ENCODE measurements at regions not wholly inside any gene's neighbourhood (a gene's known extent, or its start where the extent isn't known, plus 50 kb on each side); places are given as distances from the start of the nearest gene placed in this dataset.

DNA sequence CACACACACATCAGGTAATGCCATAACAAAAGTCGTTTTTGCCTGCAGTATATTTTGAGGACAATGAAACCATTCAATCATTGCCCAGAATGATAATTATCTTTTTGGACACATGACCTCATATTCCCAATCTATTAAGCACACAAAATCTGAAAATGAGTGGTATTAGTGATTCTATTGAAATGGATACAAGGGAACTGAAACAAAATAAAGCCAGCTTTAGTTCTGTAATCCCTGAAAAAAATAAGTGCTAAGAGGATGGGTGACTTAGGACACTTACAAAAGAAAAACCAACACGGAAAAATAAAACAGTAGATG, 128.3 kb upstream of the MAF start:
- intact Hi-C loops (cut with micrococcal nuclease), result no loop called here
- ChIA-PET CTCF (interaction anchor here (0.7 kb wide), 1 partner anchor 900 kb away, joined by 3 read pairs; no protein-coding TSS in a partner anchor), POLR2A (no interaction called here)
- TF ChIP-seq, protein P1, sequence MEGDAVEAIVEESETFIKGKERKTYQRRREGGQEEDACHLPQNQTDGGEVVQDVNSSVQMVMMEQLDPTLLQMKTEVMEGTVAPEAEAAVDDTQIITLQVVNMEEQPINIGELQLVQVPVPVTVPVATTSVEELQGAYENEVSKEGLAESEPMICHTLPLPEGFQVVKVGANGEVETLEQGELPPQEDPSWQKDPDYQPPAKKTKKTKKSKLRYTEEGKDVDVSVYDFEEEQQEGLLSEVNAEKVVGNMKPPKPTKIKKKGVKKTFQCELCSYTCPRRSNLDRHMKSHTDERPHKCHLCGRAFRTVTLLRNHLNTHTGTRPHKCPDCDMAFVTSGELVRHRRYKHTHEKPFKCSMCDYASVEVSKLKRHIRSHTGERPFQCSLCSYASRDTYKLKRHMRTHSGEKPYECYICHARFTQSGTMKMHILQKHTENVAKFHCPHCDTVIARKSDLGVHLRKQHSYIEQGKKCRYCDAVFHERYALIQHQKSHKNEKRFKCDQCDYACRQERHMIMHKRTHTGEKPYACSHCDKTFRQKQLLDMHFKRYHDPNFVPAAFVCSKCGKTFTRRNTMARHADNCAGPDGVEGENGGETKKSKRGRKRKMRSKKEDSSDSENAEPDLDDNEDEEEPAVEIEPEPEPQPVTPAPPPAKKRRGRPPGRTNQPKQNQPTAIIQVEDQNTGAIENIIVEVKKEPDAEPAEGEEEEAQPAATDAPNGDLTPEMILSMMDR (IDR thresholded peaks at IDR 0.05), result no peak
- peaks cover 1% of the 10 kb centered on the region for H3K27me3 Mint-ChIP-seq
- no peaks in the 10 kb centered on the region for H3K9me3 Mint-ChIP-seq
- DNase-seq (no peak), ATAC-seq (no peak)
- H3K4me3 Mint-ChIP-seq, result no peak overlapping the region
- H3K27ac Mint-ChIP-seq, result no peak overlapping the region
- no peaks in the 10 kb centered on the region for H3K4me1 Mint-ChIP-seq (ENCODE audit: low read depth)
- no peaks in the 10 kb centered on the region for H3K36me3 Mint-ChIP-seq (ENCODE audit: low read depth)

DNA sequence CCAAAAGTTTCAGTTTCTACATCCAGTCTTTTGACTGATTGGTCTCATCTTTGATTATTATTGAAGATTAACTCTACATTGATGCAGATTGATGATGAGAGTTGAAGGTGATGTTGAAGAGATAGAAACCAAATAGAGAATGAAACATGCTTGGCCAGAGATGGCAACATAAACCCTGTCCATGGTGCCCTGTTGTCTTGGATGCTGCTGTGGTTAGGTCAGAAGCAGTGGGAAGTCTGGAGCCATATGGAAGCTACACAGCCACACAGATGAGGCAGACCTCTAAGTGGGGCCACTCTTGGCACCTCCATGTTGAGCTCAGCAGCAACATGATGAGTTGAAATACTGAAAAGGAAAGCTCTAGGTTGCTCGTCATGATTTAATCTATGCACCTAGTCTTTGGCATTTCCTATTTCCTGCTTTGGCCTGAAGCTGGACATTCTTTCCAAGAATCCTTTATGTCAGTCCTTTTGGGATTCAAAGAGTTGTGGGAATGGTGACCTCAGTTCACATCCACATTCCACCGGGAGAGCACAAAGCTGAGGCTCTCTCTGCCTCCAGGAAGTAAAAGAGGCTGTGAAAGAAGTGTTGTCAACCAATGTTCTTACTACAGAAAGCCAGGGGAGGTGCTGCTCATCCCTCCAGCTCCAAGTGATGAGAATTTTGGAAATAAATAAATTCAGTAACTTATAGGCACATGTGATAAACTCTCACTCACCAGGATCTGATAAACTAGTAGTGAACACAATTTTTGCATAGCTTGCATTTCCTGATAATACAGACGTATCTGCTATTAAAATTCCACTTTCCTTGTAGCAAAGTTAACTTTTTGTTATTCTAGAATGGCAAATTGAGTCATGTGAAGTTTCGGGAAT, 127.7 kb upstream of the MAF start:
- Mint-ChIP-seq H3K4me3 (no peak overlapping the region), H3K9me3 (no peaks in the 10 kb centered on the region), H3K27me3 (peaks cover 1% of the 10 kb centered on the region), H3K36me3 (ENCODE audit: low read depth) (no peaks in the 10 kb centered on the region), H3K27ac (no peak overlapping the region), H3K4me1 (ENCODE audit: low read depth) (no peaks in the 10 kb centered on the region)
- ChIA-PET CTCF (interaction anchor here (0.7 kb wide), 1 partner anchor 901 kb away, joined by 3 read pairs; no protein-coding TSS in a partner anchor), POLR2A (interaction anchor here (0.5 kb wide), 1 partner anchor 315 kb away, joined by 3 read pairs; no protein-coding TSS in a partner anchor)
- TF ChIP-seq, protein P1 (IDR thresholded peaks at IDR 0.05), result no peak
- intact Hi-C loops (cut with micrococcal nuclease), result no loop called here
- no peak for DNase-seq
- ATAC-seq, result no peak

DNA sequence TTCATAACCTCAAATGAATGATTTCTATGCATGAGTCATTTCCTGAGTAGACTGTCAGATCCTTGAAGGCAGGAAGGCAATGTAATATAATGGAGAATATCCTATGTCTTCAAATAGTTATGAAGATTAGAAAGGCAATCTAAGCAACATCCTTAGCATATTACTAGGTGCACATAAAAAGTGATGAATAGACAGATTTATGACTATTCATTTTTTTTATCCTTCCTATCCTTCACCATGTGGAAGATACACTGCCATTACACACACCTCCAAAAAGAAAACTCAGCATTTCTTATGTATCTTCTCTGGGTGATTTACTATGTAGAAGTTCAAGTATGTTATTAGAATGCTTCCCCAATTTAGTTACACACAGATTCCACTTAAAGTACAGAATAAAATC, 126.4 kb upstream of the MAF start:
- intact Hi-C loops (cut with micrococcal nuclease), result no loop called here
- DNase-seq (no peak), ATAC-seq (no peak)
- ChIA-PET POLR2A (no interaction called here), CTCF (no interaction called here)
- TF ChIP-seq, protein P1 (IDR thresholded peaks at IDR 0.05), result no peak
- Mint-ChIP-seq H3K27me3 (peaks cover 1% of the 10 kb centered on the region), H3K4me1 (ENCODE audit: low read depth) (no peaks in the 10 kb centered on the region), H3K4me3 (no peak overlapping the region), H3K27ac (no peak overlapping the region), H3K36me3 (ENCODE audit: low read depth) (no peaks in the 10 kb centered on the region), H3K9me3 (no peaks in the 10 kb centered on the region)

DNA sequence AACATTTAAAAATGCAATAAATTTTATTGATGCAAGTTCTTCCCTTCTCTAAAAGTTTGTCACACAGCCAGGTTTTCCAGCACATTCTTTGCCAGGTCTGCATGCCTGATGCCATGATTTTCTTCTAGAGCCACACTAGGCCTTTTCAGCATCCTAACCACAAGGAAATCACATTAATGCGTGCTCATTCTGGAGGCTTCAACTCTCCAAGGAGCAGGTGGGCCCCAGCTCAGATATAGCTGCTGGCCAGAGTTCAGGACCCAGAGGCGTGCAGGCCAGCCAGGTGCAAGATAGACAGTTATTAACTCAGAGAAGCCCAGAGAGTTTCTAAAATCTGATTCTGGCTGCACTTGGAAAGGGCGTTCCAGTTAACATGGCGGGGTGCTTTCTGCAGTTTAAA, 124.5 kb upstream of the MAF start:
- Mint-ChIP-seq H3K9me3 (no peaks in the 10 kb centered on the region), H3K27me3 (peaks cover 1% of the 10 kb centered on the region), H3K4me1 (ENCODE audit: low read depth) (no peaks in the 10 kb centered on the region), H3K27ac (no peak overlapping the region), H3K36me3 (ENCODE audit: low read depth) (no peaks in the 10 kb centered on the region), H3K4me3 (no peak overlapping the region)
- intact Hi-C loops (cut with micrococcal nuclease), result no loop called here
- DNase-seq, result no peak
- TF ChIP-seq, protein P1 (IDR thresholded peaks at IDR 0.05), result no peak
- no peak for ATAC-seq
- POLR2A ChIA-PET, result no interaction called here
- CTCF ChIA-PET, result no interaction called here

DNA sequence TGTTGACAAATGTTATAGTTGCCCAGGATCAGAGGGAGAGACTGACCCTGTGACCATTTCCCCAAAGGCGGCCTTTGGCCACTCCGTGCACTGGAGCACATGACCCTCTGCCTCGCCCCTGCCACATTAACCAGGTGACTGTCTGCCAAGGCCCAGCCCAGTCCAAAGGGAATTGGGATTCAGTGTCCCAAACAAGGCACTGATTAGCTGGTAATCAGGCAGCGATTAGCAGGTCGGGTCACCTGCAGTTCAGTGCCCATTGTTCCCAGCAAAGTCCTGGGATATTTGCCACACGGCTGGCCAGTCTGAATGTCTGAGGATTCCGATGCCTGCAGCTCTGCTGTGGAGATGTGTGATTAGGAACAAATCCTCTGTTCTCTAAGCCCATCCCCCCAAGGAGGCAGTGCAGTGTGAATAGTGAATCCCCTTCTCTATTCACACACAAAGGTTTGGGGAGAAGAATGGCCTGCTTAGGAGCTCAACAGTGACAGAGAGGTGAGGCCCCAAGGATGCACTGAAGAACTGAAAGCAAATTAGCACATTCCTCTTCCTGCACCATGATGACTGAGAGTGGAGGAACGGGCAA, 123.1 kb upstream of the MAF start:
- Mint-ChIP-seq H3K36me3 (ENCODE audit: low read depth) (no peaks in the 10 kb centered on the region), H3K4me3 (no peak overlapping the region), H3K27me3 (peaks cover 2% of the 10 kb centered on the region), H3K4me1 (ENCODE audit: low read depth) (no peaks in the 10 kb centered on the region), H3K9me3 (no peaks in the 10 kb centered on the region), H3K27ac (no peak overlapping the region)
- intact Hi-C loops (cut with micrococcal nuclease), result no loop called here
- ATAC-seq, result no peak
- TF ChIP-seq, protein P1 (IDR thresholded peaks at IDR 0.05), result no peak
- CTCF ChIA-PET, result no interaction called here
- POLR2A ChIA-PET, result no interaction called here
- DNase-seq, result no peak
